Astrocyte (in vitro differentiated cells and primary cell): ENCODE measurements at regions not wholly inside any gene's neighbourhood (a gene's known extent, or its start where the extent isn't known, plus 50 kb on each side); places are given as distances from the start of the nearest gene placed in this dataset.

Source experiments
- EZH2 ChIP-seq: IDR thresholded peaks from 2 replicates; pipeline ENCODE4 v1.6.1; 2012; ENCODE audit warnings: mild to moderate bottlenecking, low read length, inconsistent platforms; ENCODE audit not compliant: insufficient read depth
- TF ChIP-seq, protein P1 (sequence below): IDR thresholded peaks from 2 replicates; pipeline ENCODE4 v1.5.1; 2011; ENCODE audit warnings: low read depth, mild to moderate bottlenecking, inconsistent platforms, low read length, moderate library complexity; ENCODE audit not compliant: insufficient read depth

DNA sequence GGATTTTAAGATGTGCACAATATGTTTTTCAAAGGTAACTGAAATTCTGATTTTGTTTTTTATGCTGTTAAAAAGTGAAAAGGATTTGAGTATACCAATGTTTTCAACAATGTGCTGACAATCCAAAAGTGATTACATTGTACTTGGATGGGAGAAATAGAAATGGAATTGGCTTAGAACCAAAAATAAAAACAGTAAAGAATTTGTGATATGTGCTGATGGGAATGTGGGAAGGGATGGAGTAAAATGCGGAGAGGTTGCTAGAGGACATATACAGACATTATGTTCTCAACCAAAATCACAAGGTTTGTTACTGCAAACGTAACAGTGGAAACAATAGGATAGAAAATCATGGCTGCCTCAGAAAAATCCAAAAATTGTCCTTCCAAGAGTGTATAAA lies 279.3 kb upstream of the TENM4 start:
- TF ChIP-seq, protein P1, sequence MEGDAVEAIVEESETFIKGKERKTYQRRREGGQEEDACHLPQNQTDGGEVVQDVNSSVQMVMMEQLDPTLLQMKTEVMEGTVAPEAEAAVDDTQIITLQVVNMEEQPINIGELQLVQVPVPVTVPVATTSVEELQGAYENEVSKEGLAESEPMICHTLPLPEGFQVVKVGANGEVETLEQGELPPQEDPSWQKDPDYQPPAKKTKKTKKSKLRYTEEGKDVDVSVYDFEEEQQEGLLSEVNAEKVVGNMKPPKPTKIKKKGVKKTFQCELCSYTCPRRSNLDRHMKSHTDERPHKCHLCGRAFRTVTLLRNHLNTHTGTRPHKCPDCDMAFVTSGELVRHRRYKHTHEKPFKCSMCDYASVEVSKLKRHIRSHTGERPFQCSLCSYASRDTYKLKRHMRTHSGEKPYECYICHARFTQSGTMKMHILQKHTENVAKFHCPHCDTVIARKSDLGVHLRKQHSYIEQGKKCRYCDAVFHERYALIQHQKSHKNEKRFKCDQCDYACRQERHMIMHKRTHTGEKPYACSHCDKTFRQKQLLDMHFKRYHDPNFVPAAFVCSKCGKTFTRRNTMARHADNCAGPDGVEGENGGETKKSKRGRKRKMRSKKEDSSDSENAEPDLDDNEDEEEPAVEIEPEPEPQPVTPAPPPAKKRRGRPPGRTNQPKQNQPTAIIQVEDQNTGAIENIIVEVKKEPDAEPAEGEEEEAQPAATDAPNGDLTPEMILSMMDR: no peak
- TF ChIP-seq EZH2: no peak
